Mesodermal cell (in vitro differentiated cells): ENCODE measurements at regions not wholly inside any gene's neighbourhood (a gene's known extent, or its start where the extent isn't known, plus 50 kb on each side); places are given as distances from the start of the nearest gene placed in this dataset.

Source experiments
- H3K27ac ChIP-seq: 2 replicates; pipeline ENCODE4 v1.7.0; 2013; ENCODE audit warnings: mild to moderate bottlenecking, low read depth, low read length, moderate library complexity; ENCODE audit not compliant: severe bottlenecking
- H3K36me3 ChIP-seq: 2 replicates; pipeline ENCODE4 v1.7.1; 2013; ENCODE audit warnings: mild to moderate bottlenecking, low read length, moderate library complexity; ENCODE audit not compliant: control insufficient read depth, insufficient read depth
- H3K4me1 ChIP-seq: one replicate; pipeline ENCODE4 v1.7.1; 2013; ENCODE audit warnings: mild to moderate bottlenecking, low read length; ENCODE audit not compliant: insufficient read depth, control insufficient read depth, poor library complexity, severe bottlenecking
- H3K4me3 ChIP-seq: 2 replicates; pipeline ENCODE4 v1.7.0; 2013; ENCODE audit warnings: low read length, control low read depth, mild to moderate bottlenecking; ENCODE audit not compliant: insufficient read depth, poor library complexity, severe bottlenecking; ENCODE audit errors: extremely low read depth
- H3K9me3 ChIP-seq: 2 replicates; pipeline ENCODE4 v1.7.1; 2013; ENCODE audit warnings: mild to moderate bottlenecking, low read length, moderate library complexity; ENCODE audit not compliant: control insufficient read depth
- WGBS, 2 experiments: methylation state at CpG; one replicate each; pipeline ENCODE4 v1.1.5; 2013; ENCODE audit warnings: missing lambda C conversion rate in 2 of 2; ENCODE audit not compliant: insufficient coverage in 2 of 2; 5-methylcytosine and 5-hydroxymethylcytosine counted together

GRCh38 chr4:83837614-83838308 lies 301.9 kb downstream of the GPAT3 start:
- no peaks in the 10 kb centered on the region for H3K4me1 ChIP-seq
- no peak overlapping the region for H3K27ac ChIP-seq
- H3K4me3 ChIP-seq: no peak overlapping the region
- H3K36me3 ChIP-seq: no peaks in the 10 kb centered on the region
- H3K9me3 ChIP-seq: no peaks in the 10 kb centered on the region
- WGBS, 2 experiments: 94% methylated on average over 2 of the region's 5 CpGs; no CpG with 5 or more reads in 1 of the 2 experiments

GRCh38 chr4:83833920-83834319 lies 298.0 kb downstream of the GPAT3 start:
- no peak overlapping the region for H3K27ac ChIP-seq
- peaks cover 4% of the 10 kb centered on the region for H3K4me1 ChIP-seq
- 88 to 100% methylated on average over 1 of the region's 2 CpGs for WGBS, 2 experiments
- no peaks in the 10 kb centered on the region for H3K9me3 ChIP-seq
- H3K4me3 ChIP-seq: no peak overlapping the region
- no peaks in the 10 kb centered on the region for H3K36me3 ChIP-seq

GRCh38 chr4:83832110-83832825 lies 296.4 kb downstream of the GPAT3 start:
- H3K36me3 ChIP-seq: no peaks in the 10 kb centered on the region
- 100% methylated on average over 1 of the region's 4 CpGs for WGBS, 2 experiments
- no peaks in the 10 kb centered on the region for H3K9me3 ChIP-seq
- H3K27ac ChIP-seq: no peak overlapping the region
- H3K4me3 ChIP-seq: no peak overlapping the region
- peaks cover 4% of the 10 kb centered on the region for H3K4me1 ChIP-seq

- Histone ChIP-seq H3K4me1 (peaks cover 4% of the 10 kb centered on the region), H3K4me3 (no peak overlapping the region), H3K27ac (no peak overlapping the region), H3K9me3 (no peaks in the 10 kb centered on the region), H3K36me3 (no peaks in the 10 kb centered on the region)
Measured at GRCh38 chr4:83831588-83831987, 295.7 kb downstream of the GPAT3 start.

GRCh38 chr4:83830138-83830888 lies 294.4 kb downstream of the GPAT3 start:
- H3K9me3 ChIP-seq: no peaks in the 10 kb centered on the region
- no peak overlapping the region for H3K4me3 ChIP-seq
- H3K4me1 ChIP-seq: peaks cover 4% of the 10 kb centered on the region
- H3K36me3 ChIP-seq: no peaks in the 10 kb centered on the region
- H3K27ac ChIP-seq: no peak overlapping the region
- 80 to 91% methylated on average over 2 to 3 of the region's 5 CpGs for WGBS, 2 experiments

GRCh38 chr4:83828601-83829000 lies 292.7 kb downstream of the GPAT3 start:
- Histone ChIP-seq H3K4me3 (no peak overlapping the region), H3K4me1 (peaks cover 4% of the 10 kb centered on the region), H3K9me3 (no peaks in the 10 kb centered on the region), H3K36me3 (no peaks in the 10 kb centered on the region), H3K27ac (no peak overlapping the region)
- WGBS, 2 experiments: 70 to 82% methylated on average over 2 of the region's 2 CpGs

GRCh38 chr4:83821493-83821892 lies 285.6 kb downstream of the GPAT3 start:
- Histone ChIP-seq H3K4me1 (no peaks in the 10 kb centered on the region), H3K9me3 (peaks cover 4% of the 10 kb centered on the region), H3K27ac (no peak overlapping the region), H3K36me3 (no peaks in the 10 kb centered on the region), H3K4me3 (no peak overlapping the region)

GRCh38 chr4:83819582-83819981 lies 283.7 kb downstream of the GPAT3 start:
- no peaks in the 10 kb centered on the region for H3K4me1 ChIP-seq
- H3K36me3 ChIP-seq: no peaks in the 10 kb centered on the region
- peaks cover 4% of the 10 kb centered on the region for H3K9me3 ChIP-seq
- WGBS, 2 experiments: no CpG with 5 or more reads among the region's 1 CpG
- no peak overlapping the region for H3K4me3 ChIP-seq
- no peak overlapping the region for H3K27ac ChIP-seq

GRCh38 chr4:83810428-83810827 lies 274.5 kb downstream of the GPAT3 start:
- WGBS, 2 experiments: no CpG with 5 or more reads among the region's 1 CpG
- H3K9me3 ChIP-seq: no peaks in the 10 kb centered on the region
- no peak overlapping the region for H3K4me3 ChIP-seq
- H3K36me3 ChIP-seq: no peaks in the 10 kb centered on the region
- H3K4me1 ChIP-seq: no peaks in the 10 kb centered on the region
- no peak overlapping the region for H3K27ac ChIP-seq

GRCh38 chr4:83809581-83809980 lies 273.7 kb downstream of the GPAT3 start:
- 100% methylated on average over 1 to 2 of the region's 2 CpGs for WGBS, 2 experiments
- H3K27ac ChIP-seq: no peak overlapping the region
- H3K36me3 ChIP-seq: no peaks in the 10 kb centered on the region
- H3K9me3 ChIP-seq: no peaks in the 10 kb centered on the region
- no peaks in the 10 kb centered on the region for H3K4me1 ChIP-seq
- no peak overlapping the region for H3K4me3 ChIP-seq

- H3K4me3 ChIP-seq: no peak overlapping the region
- no peaks in the 10 kb centered on the region for H3K4me1 ChIP-seq
- H3K36me3 ChIP-seq: no peaks in the 10 kb centered on the region
- WGBS, 2 experiments: 100% methylated on average over 1 of the region's 2 CpGs
- no peak overlapping the region for H3K27ac ChIP-seq
- no peaks in the 10 kb centered on the region for H3K9me3 ChIP-seq
Measured at GRCh38 chr4:83793481-83793880, 257.6 kb downstream of the GPAT3 start.
